ENCODE measurements at regions not wholly inside any gene's neighbourhood (a gene's known extent, or its start where the extent isn't known, plus 50 kb on each side); places are given as distances from the start of the nearest gene placed in this dataset.
A peak's percentile ranks its signal among the peaks of the same experiment; 100 is the strongest.
"Not testable (repeated sequence)": the region's sequence is repeated elsewhere in the genome, so short reads cannot be mapped to it uniquely, and the experiment has no call there.

GRCh38 chr6:137284811-137285110 is 65.6 kb upstream of the IFNGR1 start:
- in situ Hi-C loops (cut with HindIII; ENCODE audit: low sequenced_read_pairs): no loop called here
- no peak for TF ChIP-seq CTCF (IDR thresholded peaks at IDR 0.05; ENCODE audit: low read depth, low read length, missing control alignments)
- no peak overlapping the region for H3K4me3 ChIP-seq (ENCODE audit: low read depth, low read length)
- DNase-seq (ENCODE audit: low read depth): no peak

- TF ChIP-seq CTCF (IDR thresholded peaks at IDR 0.05; ENCODE audit: low read depth, low read length, missing control alignments): no peak
- DNase-seq (ENCODE audit: low read depth): no peak
- in situ Hi-C loops (cut with HindIII; ENCODE audit: low sequenced_read_pairs): no loop called here
These were observed 65.0 kb upstream of the IFNGR1 start for GRCh38 chr6:137283940-137284810.

GRCh38 chr6:137283080-137283479 is 63.9 kb upstream of the IFNGR1 start:
- no peak overlapping the region for H3K4me3 ChIP-seq (ENCODE audit: low read depth, low read length)
- no peak for TF ChIP-seq CTCF (IDR thresholded peaks at IDR 0.05; ENCODE audit: low read depth, low read length, missing control alignments)
- in situ Hi-C loops (cut with HindIII; ENCODE audit: low sequenced_read_pairs): no loop called here
- DNase-seq (ENCODE audit: low read depth): no peak

More at GRCh38 chr6:137283940-137284810, 65.0 kb upstream of the IFNGR1 start:
- H3K4me3 ChIP-seq (ENCODE audit: low read depth, low read length): no peak overlapping the region

- in situ Hi-C loops (cut with HindIII; ENCODE audit: low sequenced_read_pairs): no loop called here
- TF ChIP-seq CTCF (IDR thresholded peaks at IDR 0.05; ENCODE audit: low read depth, low read length, missing control alignments): no peak
- no peak overlapping the region for H3K4me3 ChIP-seq (ENCODE audit: low read depth, low read length)
- DNase-seq (ENCODE audit: low read depth): no peak
These were observed 63.1 kb upstream of the IFNGR1 start for GRCh38 chr6:137282254-137282653.

- DNase-seq (ENCODE audit: low read depth); H3K4me3 ChIP-seq (ENCODE audit: low read depth, low read length); in situ Hi-C loops (cut with HindIII; ENCODE audit: low sequenced_read_pairs): not testable (repeated sequence)
These were observed 60.1 kb upstream of the IFNGR1 start for GRCh38 chr6:137279279-137279678.

- TF ChIP-seq CTCF (IDR thresholded peaks at IDR 0.05; ENCODE audit: low read depth, low read length, missing control alignments): no peak
- H3K4me3 ChIP-seq (ENCODE audit: low read depth, low read length): no peak overlapping the region
- DNase-seq (ENCODE audit: low read depth): peak; percentile 44
- in situ Hi-C loops (cut with HindIII; ENCODE audit: low sequenced_read_pairs): no loop called here
These were observed 58.9 kb upstream of the IFNGR1 start for GRCh38 chr6:137277971-137278637.

GRCh38 chr6:137272403-137272802 is 53.2 kb upstream of the IFNGR1 start:
- TF ChIP-seq CTCF (IDR thresholded peaks at IDR 0.05; ENCODE audit: low read depth, low read length, missing control alignments): no peak
- in situ Hi-C loops (cut with HindIII; ENCODE audit: low sequenced_read_pairs): no loop called here
- DNase-seq (ENCODE audit: low read depth): no peak
- no peak overlapping the region for H3K4me3 ChIP-seq (ENCODE audit: low read depth, low read length)
